Smooth muscle cell of the brain vasculature (primary cell): ENCODE measurements at regions not wholly inside any gene's neighbourhood (a gene's known extent, or its start where the extent isn't known, plus 50 kb on each side); places are given as distances from the start of the nearest gene placed in this dataset.

Experiments
- DNase-seq: peaks from one replicate; pipeline ENCODE4 v3.0.0-alpha.2; 2012; ENCODE audit warnings: low read depth, low spot score

GRCh38 chr16:86293906-86294305, 216.4 kb upstream of the FOXF1 start:
- no peak for DNase-seq

DNA sequence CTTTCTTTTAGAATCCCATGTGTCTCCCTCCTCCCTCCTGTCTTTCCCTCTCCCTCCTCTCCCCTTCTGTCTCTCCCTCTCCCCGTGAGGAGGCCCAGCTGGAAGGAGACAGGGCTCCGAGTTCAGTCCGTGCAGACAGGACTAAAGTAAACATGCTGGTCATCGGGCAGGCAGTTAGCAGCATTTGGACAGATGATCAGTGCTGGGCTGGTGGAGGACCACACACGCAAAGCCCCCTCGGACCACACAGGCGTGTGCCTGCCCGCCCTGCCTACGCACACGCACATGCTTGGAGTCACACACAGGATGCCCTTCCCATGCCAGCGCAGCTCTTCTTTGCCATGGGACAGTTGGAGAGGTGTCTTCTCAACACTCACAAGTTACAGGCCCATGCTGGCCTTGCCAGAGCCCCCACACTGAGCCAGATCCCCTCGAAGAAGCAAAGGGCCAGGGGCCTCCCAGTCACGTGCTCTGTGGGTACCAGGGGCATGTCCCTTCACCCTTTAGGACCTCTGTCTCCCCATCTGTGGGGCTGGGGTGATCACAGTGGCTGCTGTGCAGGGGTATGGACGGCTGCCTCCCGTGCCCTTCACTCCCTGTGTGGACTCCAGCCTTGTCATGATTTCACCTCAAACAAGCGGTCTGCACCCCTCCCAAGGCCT, 215.7 kb upstream of the FOXF1 start:
- DNase-seq = no peak

- no peak for DNase-seq
Measured at GRCh38 chr16:86296256-86296655, 214.1 kb upstream of the FOXF1 start.

DNA sequence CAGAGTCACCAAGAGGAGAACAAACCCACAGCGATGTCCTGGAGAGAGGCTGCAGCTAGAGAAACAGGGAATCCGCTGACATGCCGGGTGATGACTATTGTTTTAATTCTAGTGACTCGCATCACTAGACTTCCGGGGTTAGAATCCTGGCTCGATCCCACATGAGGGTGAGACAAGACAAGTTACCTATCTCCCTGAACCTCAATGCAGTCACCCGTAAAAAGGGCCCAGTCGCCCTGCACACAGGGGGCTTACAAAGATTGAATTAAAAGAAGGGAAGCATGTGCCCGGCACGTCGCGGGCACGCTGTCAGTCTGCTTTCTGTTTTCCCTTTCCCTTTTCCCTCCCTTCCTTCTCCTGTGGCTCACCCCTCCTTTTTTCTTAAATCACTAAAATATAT, 212.9 kb upstream of the FOXF1 start:
- DNase-seq = no peak

DNA sequence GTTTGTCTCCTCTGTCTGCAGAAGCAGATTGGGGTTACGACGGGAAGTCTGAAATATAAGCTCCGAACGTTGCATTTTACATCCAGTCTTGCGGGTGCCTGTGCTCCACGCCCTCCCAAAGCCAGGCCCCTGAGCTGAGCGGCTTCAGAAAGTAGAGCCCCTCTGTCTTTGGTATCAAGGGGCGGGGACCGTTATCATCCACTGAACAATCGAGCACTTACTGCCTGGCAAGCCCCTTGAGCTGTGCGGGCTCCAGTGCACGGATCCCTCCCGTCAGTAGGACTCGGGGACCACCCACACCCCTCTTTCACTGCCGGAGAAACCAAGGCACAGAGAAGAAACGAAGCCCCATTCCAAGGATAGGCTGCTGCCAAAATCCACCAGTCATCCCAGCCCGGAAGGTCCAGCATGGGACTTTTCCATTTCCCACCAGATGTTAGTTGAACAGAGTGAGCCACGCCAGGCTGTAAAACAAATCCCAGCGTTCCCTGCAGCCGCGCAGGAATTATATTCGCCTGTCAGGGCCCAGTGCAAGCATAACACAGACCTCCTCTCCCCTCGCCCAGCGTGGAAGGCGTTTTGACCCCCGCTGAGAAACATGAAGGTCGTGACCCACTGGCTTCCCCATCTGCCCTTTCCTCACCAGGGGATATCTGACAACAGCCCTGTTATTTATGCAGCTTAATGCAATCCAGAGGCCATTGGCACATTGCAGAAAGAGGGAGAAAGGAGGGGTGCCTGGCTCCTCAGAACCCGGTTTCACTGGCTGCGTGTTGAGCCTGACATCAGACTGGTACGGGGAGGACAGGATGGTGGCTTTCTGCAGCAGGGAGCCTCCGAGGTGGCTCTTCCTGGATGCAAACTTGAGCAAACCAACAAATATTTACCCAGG, 212.2 kb upstream of the FOXF1 start:
- peak; percentile 23 for DNase-seq

DNA sequence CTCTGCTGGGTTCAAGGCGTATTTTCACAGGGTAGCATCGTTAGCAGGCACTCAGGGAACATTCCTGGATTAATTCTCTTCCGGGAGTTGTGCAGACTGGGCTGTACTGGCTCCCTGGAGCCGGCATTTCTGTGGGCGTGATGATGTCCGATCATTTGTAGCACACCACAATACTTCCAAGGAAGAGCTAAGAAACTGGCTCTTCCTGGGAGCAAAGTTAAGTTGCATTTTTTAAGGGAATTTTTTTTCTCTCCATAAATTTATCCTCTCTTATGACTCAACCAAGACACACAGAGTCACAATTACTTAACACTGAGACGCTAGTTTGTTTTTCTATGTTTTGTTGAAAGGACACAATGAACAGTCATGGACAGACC, 211.6 kb upstream of the FOXF1 start:
- DNase-seq = no peak

GRCh38 chr16:86299882-86300610, 210.3 kb upstream of the FOXF1 start:
- no peak for DNase-seq

DNA sequence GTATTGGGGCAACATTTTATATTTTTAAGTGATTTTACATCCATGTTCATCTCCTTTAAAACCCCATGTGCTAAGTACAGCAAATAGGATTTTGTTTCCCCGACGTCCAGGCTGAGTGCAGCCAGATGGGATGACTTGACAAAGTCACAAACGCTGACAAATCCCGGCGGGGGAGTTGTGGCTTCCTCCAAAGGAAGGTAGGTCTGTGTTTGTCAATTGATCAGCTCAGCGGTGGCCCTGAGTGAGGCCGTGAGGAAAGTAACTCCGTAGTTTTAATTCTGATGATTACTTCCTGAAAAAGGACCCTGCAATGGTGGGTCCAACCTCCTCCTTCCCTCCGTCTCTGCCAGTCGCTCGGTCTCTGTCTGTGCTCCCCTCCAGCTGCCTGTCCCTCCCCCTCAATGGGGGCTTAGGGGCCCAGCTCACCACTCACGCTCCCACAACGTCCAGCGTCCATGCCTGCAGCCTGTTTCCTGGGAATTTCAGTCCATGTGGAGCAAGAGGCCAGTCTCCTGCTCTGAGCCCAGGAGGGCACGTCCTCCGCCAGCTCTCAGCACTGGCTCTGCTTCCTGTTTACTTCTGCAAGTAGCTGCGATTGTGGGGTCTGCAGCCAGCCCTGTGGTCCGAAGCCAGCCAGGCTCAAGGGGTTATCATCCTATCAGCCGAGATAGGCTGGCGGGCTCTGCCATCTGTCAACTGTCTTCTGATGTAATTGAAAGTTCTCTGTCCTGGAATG, 209.4 kb upstream of the FOXF1 start:
- no peak for DNase-seq

DNA sequence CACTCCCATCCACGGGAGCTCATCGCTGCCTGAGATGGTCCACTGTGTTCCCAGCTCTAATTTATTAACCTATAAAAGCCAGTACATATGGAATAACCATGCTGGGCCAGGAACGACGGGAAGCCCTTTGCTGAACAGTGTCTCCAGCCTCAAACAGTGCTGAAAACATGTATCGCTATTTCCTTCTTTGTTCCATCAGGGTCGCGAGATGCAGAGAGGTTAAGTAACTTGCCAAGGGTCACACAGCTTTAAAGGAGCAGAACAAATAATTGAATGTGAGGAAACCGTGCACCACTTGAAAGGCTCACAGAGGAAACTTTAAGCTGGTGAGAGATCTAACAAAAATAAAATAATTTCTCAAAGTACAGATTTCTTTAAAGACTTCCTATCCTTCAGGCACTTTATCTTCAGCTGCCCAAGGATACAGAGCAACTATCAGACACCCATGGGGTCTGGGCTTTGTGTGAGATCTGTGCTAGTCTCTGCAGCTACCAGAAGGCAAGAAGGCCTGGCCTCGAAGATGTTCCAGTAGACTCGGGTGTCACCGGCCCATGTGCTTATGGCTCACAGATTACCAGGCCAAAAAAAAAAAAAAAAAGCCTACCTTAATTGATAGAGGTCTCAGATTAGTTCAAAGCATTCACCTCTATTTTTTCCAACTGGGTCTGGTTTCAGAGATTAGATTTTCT, 207.8 kb upstream of the FOXF1 start:
- no peak for DNase-seq

GRCh38 chr16:86303787-86304678, 206.3 kb upstream of the FOXF1 start:
- DNase-seq = no peak

GRCh38 chr16:86304868-86305267, 205.5 kb upstream of the FOXF1 start:
- no peak for DNase-seq

GRCh38 chr16:86305440-86305839, 204.9 kb upstream of the FOXF1 start:
- DNase-seq = no peak

- no peak for DNase-seq
Measured at GRCh38 chr16:86306011-86306644, 204.2 kb upstream of the FOXF1 start.

DNA sequence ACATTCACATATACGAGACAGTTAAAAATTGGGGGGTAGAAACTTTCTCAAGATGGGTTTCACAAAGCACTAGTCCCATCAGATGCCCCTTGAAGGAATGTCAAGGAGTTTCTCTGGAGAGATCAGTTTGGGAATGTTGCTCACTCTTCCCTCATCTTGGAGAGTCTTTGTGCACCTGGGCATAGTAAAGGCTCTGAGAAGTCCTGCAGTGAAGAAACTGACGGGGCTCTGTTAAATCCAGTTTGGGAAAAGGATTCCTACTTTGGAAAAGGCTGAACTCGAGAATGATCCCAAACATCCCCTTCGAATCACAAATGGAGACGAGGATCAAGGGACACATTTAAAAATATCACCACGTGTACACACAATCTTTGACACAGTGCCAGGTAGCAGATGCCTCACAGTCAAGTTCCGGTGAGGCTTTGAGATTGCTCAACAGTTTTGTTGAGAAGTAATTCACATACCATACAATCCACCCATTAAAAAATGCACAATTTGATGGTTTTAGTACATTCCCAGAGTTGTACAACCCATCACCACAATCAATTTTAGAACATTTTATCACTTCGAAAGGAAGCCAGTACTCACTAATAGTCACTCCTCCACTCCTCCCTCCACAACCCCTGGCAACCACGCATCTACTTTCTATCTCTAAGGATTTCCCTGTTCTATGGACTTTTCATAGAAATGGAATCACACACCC, 203.4 kb upstream of the FOXF1 start:
- no peak for DNase-seq

GRCh38 chr16:86307514-86307903, 202.8 kb upstream of the FOXF1 start:
- no peak for DNase-seq

DNA sequence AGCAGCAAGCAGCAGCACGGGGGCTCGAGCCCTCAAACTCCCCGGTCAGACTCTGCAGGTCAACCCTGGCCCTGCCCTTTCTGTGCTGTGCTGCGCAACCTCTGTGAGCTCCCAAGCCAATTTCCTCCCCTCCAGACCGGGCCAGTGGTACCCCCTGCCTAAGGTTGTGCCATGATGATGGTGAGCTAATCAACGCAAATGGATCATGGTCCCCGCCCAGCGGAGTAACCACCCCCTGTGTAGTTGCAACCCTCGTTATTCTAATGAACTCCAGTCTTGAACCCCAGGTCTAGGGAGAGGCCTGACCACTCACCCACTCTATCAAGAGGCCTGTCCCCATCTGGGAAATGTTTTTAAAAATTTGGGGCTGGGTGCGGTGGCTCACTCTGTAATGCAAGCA, 201.8 kb upstream of the FOXF1 start:
- DNase-seq = no peak

GRCh38 chr16:86313631-86314030, 196.7 kb upstream of the FOXF1 start:
- no peak for DNase-seq

- DNase-seq = no peak
Measured at GRCh38 chr16:86314402-86315025, 195.8 kb upstream of the FOXF1 start.
